ENCODE measurements at regions not wholly inside any gene's neighbourhood (a gene's known extent, or its start where the extent isn't known, plus 50 kb on each side); places are given as distances from the start of the nearest gene placed in this dataset.

DNA sequence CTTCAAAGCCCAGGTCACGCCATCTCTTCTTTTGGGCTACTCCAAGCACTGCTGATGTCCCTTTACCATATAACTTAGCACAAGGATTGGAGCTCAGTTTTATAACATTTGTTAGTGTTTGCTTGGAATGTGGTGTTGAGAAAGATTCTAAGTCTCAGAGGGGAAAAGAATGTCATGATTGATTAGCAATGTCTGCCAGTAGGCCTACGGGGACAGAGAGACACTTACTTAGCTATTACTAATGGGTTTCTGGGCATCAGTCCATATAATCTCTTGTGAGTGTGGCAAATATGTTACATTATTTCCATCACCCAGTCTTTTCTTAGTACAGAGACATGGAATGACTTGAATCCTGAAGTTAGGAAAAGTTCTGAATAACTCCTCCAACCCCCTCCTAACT is 75.4 kb upstream of the FSHB start:
- DNase-seq (ENCODE audit: low read depth), result no peak

DNA sequence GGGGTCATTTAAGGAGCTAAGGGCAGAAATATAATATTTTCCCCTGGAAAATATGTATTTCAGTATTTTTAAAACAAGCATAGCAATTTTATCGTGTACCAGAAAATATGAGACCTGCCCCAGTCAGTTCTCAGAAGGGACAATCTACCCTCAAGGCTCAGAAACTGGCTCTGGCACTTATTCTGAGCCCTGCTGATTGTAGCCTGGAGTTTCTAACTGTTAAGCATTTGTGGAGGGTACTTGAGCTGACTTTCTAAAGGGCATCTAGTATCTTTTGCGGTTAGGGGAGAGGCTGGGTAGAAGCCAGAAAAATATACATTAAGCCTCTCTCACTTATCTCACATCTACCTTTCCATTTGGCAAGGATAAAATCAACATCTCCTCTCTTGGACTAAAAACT is 71.3 kb upstream of the FSHB start:
- no peak for DNase-seq (ENCODE audit: low read depth)

DNA sequence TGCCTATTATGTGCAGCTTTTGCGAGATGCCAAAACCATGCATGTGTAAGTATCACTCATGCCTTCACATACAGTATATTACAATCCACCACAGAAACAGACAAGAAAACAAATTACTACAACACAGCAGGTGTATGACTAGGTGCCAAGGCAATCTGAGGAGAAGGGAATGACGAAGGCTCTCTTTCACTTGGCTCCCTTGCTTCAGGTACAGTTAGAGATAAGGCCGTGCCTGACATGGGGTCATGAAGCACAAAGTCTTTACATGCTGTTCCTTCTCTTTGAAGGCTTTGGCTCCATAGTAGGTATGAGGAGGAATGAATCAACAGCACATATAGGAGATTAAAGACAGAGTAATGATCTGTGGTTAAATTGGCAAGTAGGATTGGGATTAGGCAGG is 65.2 kb upstream of the FSHB start:
- DNase-seq (ENCODE audit: low read depth), result no peak

DNA sequence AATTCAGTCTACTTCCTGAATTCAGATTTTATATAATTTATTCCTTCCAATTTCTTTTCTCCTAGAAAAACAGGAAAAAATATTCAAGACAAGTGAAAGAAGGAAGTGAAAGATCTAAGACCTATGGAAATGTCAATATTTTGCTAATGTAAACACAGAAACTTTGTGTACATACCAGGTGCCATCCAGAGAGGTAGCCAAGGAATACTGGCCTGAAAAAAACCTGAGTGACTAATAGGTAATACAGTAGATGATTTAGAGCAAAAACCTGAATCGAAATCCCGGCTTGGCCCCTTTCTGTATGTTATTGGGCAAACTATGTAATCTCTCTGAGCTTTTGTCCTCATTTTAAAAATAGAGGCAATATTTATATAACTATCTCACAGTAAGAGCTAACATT is 59.2 kb upstream of the FSHB start:
- DNase-seq (ENCODE audit: low read depth), result no peak

DNA sequence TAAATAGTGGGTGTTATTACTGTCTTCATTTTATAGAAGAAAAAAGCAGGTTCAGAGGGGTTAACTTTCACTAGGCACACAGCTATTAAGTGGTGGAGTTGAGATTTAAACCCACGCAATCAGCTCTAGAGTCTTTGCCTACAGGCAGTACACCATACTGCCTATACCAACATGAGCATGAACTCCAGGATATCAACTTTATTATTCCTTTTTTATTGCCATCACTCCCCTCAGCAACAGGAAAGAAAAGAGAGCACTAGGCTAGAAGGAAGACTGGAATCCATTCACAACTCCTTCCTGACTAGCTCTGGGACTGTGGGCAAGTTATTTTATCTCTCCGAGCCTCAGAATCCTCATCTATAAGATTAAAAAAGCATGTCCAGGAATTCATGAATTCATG is 58.7 kb upstream of the FSHB start:
- DNase-seq (ENCODE audit: low read depth), result no peak

DNA sequence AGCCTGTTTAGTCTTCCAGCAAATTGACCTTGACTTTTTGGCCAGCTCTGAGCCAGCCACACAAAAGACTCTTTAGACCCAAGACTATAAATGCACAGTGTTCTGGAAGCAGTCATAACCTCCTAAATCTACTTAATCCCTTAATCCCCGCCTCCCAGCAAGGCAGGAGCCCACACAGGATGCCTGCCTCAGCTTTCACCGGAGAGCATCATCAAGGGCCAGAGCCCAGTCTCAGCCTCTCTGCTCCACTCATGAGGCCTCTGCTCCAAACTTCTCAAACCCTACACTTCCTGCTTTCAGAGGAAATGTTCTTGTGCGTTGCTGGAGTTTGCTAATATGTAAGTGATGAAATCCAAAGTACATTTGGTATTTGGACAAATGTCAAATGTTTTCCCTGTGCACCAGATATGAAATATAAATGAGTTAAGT is 57.9 kb upstream of the FSHB start:
- DNase-seq (ENCODE audit: low read depth), result no peak

DNA sequence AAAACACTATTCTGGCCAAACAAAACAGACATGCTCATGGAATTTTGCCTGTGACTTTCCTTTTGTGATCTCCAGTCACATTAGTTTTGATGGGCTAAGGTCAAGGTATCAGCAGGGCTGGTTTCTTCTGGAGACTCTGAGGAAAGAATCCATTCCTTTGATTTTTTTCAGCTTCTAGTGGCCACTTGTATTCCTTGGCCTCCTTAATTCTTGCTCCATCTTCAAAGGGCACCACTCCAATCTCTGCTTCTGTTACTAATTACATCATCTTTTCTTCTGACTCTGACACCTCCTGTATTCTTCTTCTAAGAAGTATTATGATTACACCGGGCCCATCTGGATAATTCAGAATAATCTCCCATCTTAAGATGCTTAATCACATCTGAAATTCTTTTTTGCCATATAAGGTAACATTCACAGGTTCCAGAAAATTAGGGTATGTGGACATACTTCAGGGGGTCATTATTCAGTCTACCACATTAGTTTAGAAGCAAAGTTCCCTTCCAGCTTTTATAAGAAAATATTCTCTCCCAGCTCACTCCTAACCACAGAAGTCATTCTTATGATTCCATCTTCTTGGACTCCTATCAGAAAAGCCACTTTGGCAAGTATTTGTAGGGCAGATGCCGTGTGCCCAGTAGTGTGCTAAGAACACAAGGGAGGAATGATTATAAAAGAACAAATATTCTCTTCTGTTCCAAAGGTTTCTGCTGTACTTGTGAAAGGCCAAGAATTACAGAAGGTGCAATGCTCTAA is 56.4 kb upstream of the FSHB start:
- no peak for DNase-seq (ENCODE audit: low read depth)
